ENCODE measurements at regions not wholly inside any gene's neighbourhood (a gene's known extent, or its start where the extent isn't known, plus 50 kb on each side); places are given as distances from the start of the nearest gene placed in this dataset.

GRCh38 chr2:155442755-155443372 is 744.4 kb downstream of the KCNJ3 start:
- intact Hi-C loops (cut with DNase I), result no loop called here
- no peak overlapping the region for H3K27ac ChIP-seq
- no peak for DNase-seq
- no peak for TF ChIP-seq CTCF (IDR thresholded peaks at IDR 0.05)
- no peak overlapping the region for H3K4me3 ChIP-seq
- H3K9ac ChIP-seq (ENCODE audit: low read depth in 2 of 2, low read length in 2 of 2), result no peak overlapping the region
- H3K9me3 ChIP-seq, result no peaks in the 10 kb centered on the region
- H3K27me3 ChIP-seq, result no peaks in the 10 kb centered on the region
- H3K36me3 ChIP-seq, result no peaks in the 10 kb centered on the region
- no peaks in the 10 kb centered on the region for H3K4me1 ChIP-seq

- no peaks in the 10 kb centered on the region for H3K36me3 ChIP-seq
- no peak for TF ChIP-seq CTCF (IDR thresholded peaks at IDR 0.05)
- H3K9ac ChIP-seq (ENCODE audit: low read depth in 2 of 2, low read length in 2 of 2), result no peak overlapping the region
- no peaks in the 10 kb centered on the region for H3K4me1 ChIP-seq
- H3K27me3 ChIP-seq, result no peaks in the 10 kb centered on the region
- H3K9me3 ChIP-seq, result no peaks in the 10 kb centered on the region
- H3K4me3 ChIP-seq, result no peak overlapping the region
- H3K27ac ChIP-seq, result no peak overlapping the region
- no peak for DNase-seq
- intact Hi-C loops (cut with DNase I), result no loop called here
Observed at GRCh38 chr2:155442088-155442487, 743.6 kb downstream of the KCNJ3 start.

GRCh38 chr2:155431004-155431507 is 732.6 kb downstream of the KCNJ3 start:
- DNase-seq, result no peak
- intact Hi-C loops (cut with DNase I), result no loop called here

GRCh38 chr2:155427470-155427869 is 729.0 kb downstream of the KCNJ3 start:
- Histone ChIP-seq H3K4me3 (no peak overlapping the region), H3K9me3 (no peaks in the 10 kb centered on the region), H3K27me3 (no peaks in the 10 kb centered on the region), H3K9ac (ENCODE audit: low read depth in 2 of 2, low read length in 2 of 2) (no peak overlapping the region), H3K4me1 (no peaks in the 10 kb centered on the region), H3K27ac (no peak overlapping the region), H3K36me3 (no peaks in the 10 kb centered on the region)
- TF ChIP-seq CTCF (IDR thresholded peaks at IDR 0.05), result no peak
- intact Hi-C loops (cut with DNase I), result no loop called here
- DNase-seq, result no peak

More at GRCh38 chr2:155431004-155431507, 732.6 kb downstream of the KCNJ3 start:
- Histone ChIP-seq H3K9me3 (no peaks in the 10 kb centered on the region), H3K27ac (no peak overlapping the region), H3K4me1 (no peaks in the 10 kb centered on the region), H3K4me3 (no peak overlapping the region), H3K27me3 (no peaks in the 10 kb centered on the region), H3K9ac (ENCODE audit: low read depth in 2 of 2, low read length in 2 of 2) (no peak overlapping the region), H3K36me3 (no peaks in the 10 kb centered on the region)
- no peak for TF ChIP-seq CTCF (IDR thresholded peaks at IDR 0.05)

GRCh38 chr2:155424518-155424917 is 726.0 kb downstream of the KCNJ3 start:
- Histone ChIP-seq H3K4me1 (no peaks in the 10 kb centered on the region), H3K4me3 (no peak overlapping the region), H3K27ac (no peak overlapping the region), H3K27me3 (no peaks in the 10 kb centered on the region), H3K9me3 (no peaks in the 10 kb centered on the region), H3K9ac (ENCODE audit: low read depth in 2 of 2, low read length in 2 of 2) (no peak overlapping the region), H3K36me3 (no peaks in the 10 kb centered on the region)
- intact Hi-C loops (cut with DNase I), result no loop called here
- DNase-seq, result no peak
- no peak for TF ChIP-seq CTCF (IDR thresholded peaks at IDR 0.05)
